NCI-H526 (cell line): ENCODE measurements at regions not wholly inside any gene's neighbourhood (a gene's known extent, or its start where the extent isn't known, plus 50 kb on each side); places are given as distances from the start of the nearest gene placed in this dataset.
"Not testable (repeated sequence)": the region's sequence is repeated elsewhere in the genome, so short reads cannot be mapped to it uniquely, and the experiment has no call there.

Experiments
- DNase-seq, 2 experiments: peaks; one replicate each; lab custom pipeline; 2025; lab: John Stamatoyannopoulos, UW

- no peak for DNase-seq
These were observed 98.9 kb upstream of the MAPRE2 start for GRCh38 chr18:34942276-34942675.

- DNase-seq, result no peak
These were observed 98.2 kb upstream of the MAPRE2 start for GRCh38 chr18:34942975-34943374.

GRCh38 chr18:34943587-34943986 is 97.6 kb upstream of the MAPRE2 start:
- no peak for DNase-seq

- DNase-seq, result no peak
These were observed 93.5 kb upstream of the MAPRE2 start for GRCh38 chr18:34947711-34948125.

- no peak for DNase-seq
These were observed 89.4 kb upstream of the MAPRE2 start for GRCh38 chr18:34951625-34952379.

- DNase-seq, result no peak
These were observed 88.0 kb upstream of the MAPRE2 start for GRCh38 chr18:34953212-34953611.

GRCh38 chr18:34955494-34955893 is 85.7 kb upstream of the MAPRE2 start:
- DNase-seq, result not testable (repeated sequence)

- no peak for DNase-seq
These were observed 84.5 kb upstream of the MAPRE2 start for GRCh38 chr18:34956663-34957062.

GRCh38 chr18:34957119-34957863 is 83.9 kb upstream of the MAPRE2 start:
- DNase-seq, result no peak

GRCh38 chr18:34957864-34958259 is 83.4 kb upstream of the MAPRE2 start:
- DNase-seq, result no peak

GRCh38 chr18:34959211-34959829 is 81.9 kb upstream of the MAPRE2 start:
- peak; percentile 26 to 36 for DNase-seq

- DNase-seq, result no peak
These were observed 81.2 kb upstream of the MAPRE2 start for GRCh38 chr18:34959989-34960388.

- no peak for DNase-seq
These were observed 76.1 kb upstream of the MAPRE2 start for GRCh38 chr18:34965108-34965507.

GRCh38 chr18:34965566-34965965 is 75.6 kb upstream of the MAPRE2 start:
- DNase-seq, result no peak

GRCh38 chr18:34970106-34970505 is 71.1 kb upstream of the MAPRE2 start:
- DNase-seq, result no peak

GRCh38 chr18:34971313-34971712 is 69.9 kb upstream of the MAPRE2 start:
- no peak for DNase-seq

GRCh38 chr18:34972765-34973414 is 68.3 kb upstream of the MAPRE2 start:
- no peak for DNase-seq

GRCh38 chr18:34976123-34976522 is 65.1 kb upstream of the MAPRE2 start:
- no peak for DNase-seq

- DNase-seq, result no peak
These were observed 64.7 kb upstream of the MAPRE2 start for GRCh38 chr18:34976534-34976898.

GRCh38 chr18:34976899-34977837 is 64.0 kb upstream of the MAPRE2 start:
- DNase-seq, result peak in 1 of 2 experiments; percentile 69

- peak in 1 of 2 experiments; percentile 37 for DNase-seq
These were observed 63.2 kb upstream of the MAPRE2 start for GRCh38 chr18:34977838-34978532.
